ENCODE measurements at regions not wholly inside any gene's neighbourhood (a gene's known extent, or its start where the extent isn't known, plus 50 kb on each side); places are given as distances from the start of the nearest gene placed in this dataset.
"Not testable (repeated sequence)": the region's sequence is repeated elsewhere in the genome, so short reads cannot be mapped to it uniquely, and the experiment has no call there.

- H3K9me3 ChIP-seq (ENCODE audit: control insufficient read depth in 2 of 2, low read length in 2 of 2): no peaks in the 10 kb centered on the region
- H3K27me3 ChIP-seq (ENCODE audit: control insufficient read depth in 1 of 2, insufficient read depth in 2 of 2, low read length in 2 of 2): no peaks in the 10 kb centered on the region
- H3K36me3 ChIP-seq (ENCODE audit: control insufficient read depth in 2 of 2, insufficient read depth in 2 of 2, low read length in 2 of 2): no peaks in the 10 kb centered on the region
- no peak overlapping the region for H3K4me3 ChIP-seq (ENCODE audit: low read length in 2 of 2)
- no peaks in the 10 kb centered on the region for H3K4me1 ChIP-seq (ENCODE audit: control insufficient read depth, insufficient read depth, low read length)
- no peak overlapping the region for H3K9ac ChIP-seq (ENCODE audit: low read length in 2 of 2)
- H3K27ac ChIP-seq (ENCODE audit: low read length): no peak overlapping the region
These were observed 90.7 kb downstream of the GPR88 start for GRCh38 chr1:100628631-100629081.

- Histone ChIP-seq H3K9me3 (ENCODE audit: control insufficient read depth in 2 of 2, low read length in 2 of 2) (no peaks in the 10 kb centered on the region), H3K4me1 (ENCODE audit: control insufficient read depth, insufficient read depth, low read length) (no peaks in the 10 kb centered on the region), H3K9ac (ENCODE audit: low read length in 2 of 2) (no peak overlapping the region), H3K36me3 (ENCODE audit: control insufficient read depth in 2 of 2, insufficient read depth in 2 of 2, low read length in 2 of 2) (no peaks in the 10 kb centered on the region), H3K4me3 (ENCODE audit: low read length in 2 of 2) (no peak overlapping the region), H3K27ac (ENCODE audit: low read length) (no peak overlapping the region), H3K27me3 (ENCODE audit: control insufficient read depth in 1 of 2, insufficient read depth in 2 of 2, low read length in 2 of 2) (no peaks in the 10 kb centered on the region)
These were observed 90.2 kb upstream of the VCAM1 start for GRCh38 chr1:100629391-100629790.

GRCh38 chr1:100631015-100631551 lies 88.5 kb upstream of the VCAM1 start:
- no peak overlapping the region for H3K4me3 ChIP-seq (ENCODE audit: low read length in 2 of 2)
- H3K27me3 ChIP-seq (ENCODE audit: control insufficient read depth in 1 of 2, insufficient read depth in 2 of 2, low read length in 2 of 2): no peaks in the 10 kb centered on the region
- no peaks in the 10 kb centered on the region for H3K36me3 ChIP-seq (ENCODE audit: control insufficient read depth in 2 of 2, insufficient read depth in 2 of 2, low read length in 2 of 2)
- no peaks in the 10 kb centered on the region for H3K9me3 ChIP-seq (ENCODE audit: control insufficient read depth in 2 of 2, low read length in 2 of 2)
- no peak overlapping the region for H3K9ac ChIP-seq (ENCODE audit: low read length in 2 of 2)
- no peak overlapping the region for H3K27ac ChIP-seq (ENCODE audit: low read length)
- H3K4me1 ChIP-seq (ENCODE audit: control insufficient read depth, insufficient read depth, low read length): no peaks in the 10 kb centered on the region

- Histone ChIP-seq H3K27me3 (ENCODE audit: control insufficient read depth in 1 of 2, insufficient read depth in 2 of 2, low read length in 2 of 2) (no peaks in the 10 kb centered on the region), H3K4me3 (ENCODE audit: low read length in 2 of 2) (no peak overlapping the region), H3K9me3 (ENCODE audit: control insufficient read depth in 2 of 2, low read length in 2 of 2) (no peaks in the 10 kb centered on the region), H3K4me1 (ENCODE audit: control insufficient read depth, insufficient read depth, low read length) (no peaks in the 10 kb centered on the region), H3K27ac (ENCODE audit: low read length) (no peak overlapping the region), H3K36me3 (ENCODE audit: control insufficient read depth in 2 of 2, insufficient read depth in 2 of 2, low read length in 2 of 2) (no peaks in the 10 kb centered on the region), H3K9ac (ENCODE audit: low read length in 2 of 2) (no peak overlapping the region)
These were observed 76.7 kb upstream of the VCAM1 start for GRCh38 chr1:100642826-100643225.

- Histone ChIP-seq H3K36me3 (ENCODE audit: control insufficient read depth in 2 of 2, insufficient read depth in 2 of 2, low read length in 2 of 2) (no peaks in the 10 kb centered on the region), H3K9me3 (ENCODE audit: control insufficient read depth in 2 of 2, low read length in 2 of 2) (no peaks in the 10 kb centered on the region), H3K27me3 (ENCODE audit: control insufficient read depth in 1 of 2, insufficient read depth in 2 of 2, low read length in 2 of 2) (no peaks in the 10 kb centered on the region), H3K4me1 (ENCODE audit: control insufficient read depth, insufficient read depth, low read length) (no peaks in the 10 kb centered on the region), H3K9ac (ENCODE audit: low read length in 2 of 2) (no peak overlapping the region), H3K4me3 (ENCODE audit: low read length in 2 of 2) (no peak overlapping the region), H3K27ac (ENCODE audit: low read length) (no peak overlapping the region)
These were observed 75.9 kb upstream of the VCAM1 start for GRCh38 chr1:100643471-100644196.

- no peaks in the 10 kb centered on the region for H3K9me3 ChIP-seq (ENCODE audit: control insufficient read depth in 2 of 2, low read length in 2 of 2)
- no peaks in the 10 kb centered on the region for H3K27me3 ChIP-seq (ENCODE audit: control insufficient read depth in 1 of 2, insufficient read depth in 2 of 2, low read length in 2 of 2)
- no peak overlapping the region for H3K9ac ChIP-seq (ENCODE audit: low read length in 2 of 2)
- no peak overlapping the region for H3K27ac ChIP-seq (ENCODE audit: low read length)
- H3K4me3 ChIP-seq (ENCODE audit: low read length in 2 of 2): no peak overlapping the region
- H3K4me1 ChIP-seq (ENCODE audit: control insufficient read depth, insufficient read depth, low read length): no peaks in the 10 kb centered on the region
- no peaks in the 10 kb centered on the region for H3K36me3 ChIP-seq (ENCODE audit: control insufficient read depth in 2 of 2, insufficient read depth in 2 of 2, low read length in 2 of 2)
These were observed 73.5 kb upstream of the VCAM1 start for GRCh38 chr1:100646001-100646400.

- H3K36me3 ChIP-seq (ENCODE audit: control insufficient read depth in 2 of 2, insufficient read depth in 2 of 2, low read length in 2 of 2): no peaks in the 10 kb centered on the region
- no peak overlapping the region for H3K4me3 ChIP-seq (ENCODE audit: low read length in 2 of 2)
- no peak overlapping the region for H3K9ac ChIP-seq (ENCODE audit: low read length in 2 of 2)
- no peaks in the 10 kb centered on the region for H3K4me1 ChIP-seq (ENCODE audit: control insufficient read depth, insufficient read depth, low read length)
- peaks cover 0 to 3% of the 10 kb centered on the region in 2 donors for H3K9me3 ChIP-seq (ENCODE audit: control insufficient read depth in 2 of 2, low read length in 2 of 2)
- H3K27me3 ChIP-seq (ENCODE audit: control insufficient read depth in 1 of 2, insufficient read depth in 2 of 2, low read length in 2 of 2): no peaks in the 10 kb centered on the region
- no peak overlapping the region for H3K27ac ChIP-seq (ENCODE audit: low read length)
These were observed 70.4 kb upstream of the VCAM1 start for GRCh38 chr1:100649146-100649545.

- Histone ChIP-seq H3K27ac (ENCODE audit: low read length) (peak overlapping the region; percentile 24), H3K4me1 (ENCODE audit: control insufficient read depth, insufficient read depth, low read length) (peaks cover 6% of the 10 kb centered on the region), H3K9me3 (ENCODE audit: control insufficient read depth in 2 of 2, low read length in 2 of 2) (peaks cover 0 to 3% of the 10 kb centered on the region in 2 donors), H3K4me3 (ENCODE audit: low read length in 2 of 2) (peak overlapping the region; percentile 20 to 29), H3K27me3 (ENCODE audit: control insufficient read depth in 1 of 2, insufficient read depth in 2 of 2, low read length in 2 of 2) (no peaks in the 10 kb centered on the region), H3K36me3 (ENCODE audit: control insufficient read depth in 2 of 2, insufficient read depth in 2 of 2, low read length in 2 of 2) (no peaks in the 10 kb centered on the region), H3K9ac (ENCODE audit: low read length in 2 of 2) (no peak overlapping the region)
These were observed 61.4 kb upstream of the VCAM1 start for GRCh38 chr1:100657876-100658715.

GRCh38 chr1:100658716-100659026 lies 60.9 kb upstream of the VCAM1 start:
- Histone ChIP-seq H3K4me3 (ENCODE audit: low read length in 2 of 2) (no peak overlapping the region), H3K27me3 (ENCODE audit: control insufficient read depth in 1 of 2, insufficient read depth in 2 of 2, low read length in 2 of 2) (no peaks in the 10 kb centered on the region), H3K9ac (ENCODE audit: low read length in 2 of 2) (no peak overlapping the region), H3K4me1 (ENCODE audit: control insufficient read depth, insufficient read depth, low read length) (peaks cover 6% of the 10 kb centered on the region), H3K9me3 (ENCODE audit: control insufficient read depth in 2 of 2, low read length in 2 of 2) (peaks cover 0 to under 1% of the 10 kb centered on the region in 2 donors), H3K36me3 (ENCODE audit: control insufficient read depth in 2 of 2, insufficient read depth in 2 of 2, low read length in 2 of 2) (no peaks in the 10 kb centered on the region), H3K27ac (ENCODE audit: low read length) (no peak overlapping the region)

GRCh38 chr1:100661176-100661575 lies 58.4 kb upstream of the VCAM1 start:
- Histone ChIP-seq H3K9me3 (ENCODE audit: control insufficient read depth in 2 of 2, low read length in 2 of 2) (no peaks in the 10 kb centered on the region), H3K4me3 (ENCODE audit: low read length in 2 of 2) (no peak overlapping the region), H3K9ac (ENCODE audit: low read length in 2 of 2) (no peak overlapping the region), H3K27me3 (ENCODE audit: control insufficient read depth in 1 of 2, insufficient read depth in 2 of 2, low read length in 2 of 2) (no peaks in the 10 kb centered on the region), H3K4me1 (ENCODE audit: control insufficient read depth, insufficient read depth, low read length) (peaks cover 6% of the 10 kb centered on the region), H3K36me3 (ENCODE audit: control insufficient read depth in 2 of 2, insufficient read depth in 2 of 2, low read length in 2 of 2) (no peaks in the 10 kb centered on the region), H3K27ac (ENCODE audit: low read length) (no peak overlapping the region)

GRCh38 chr1:100668494-100668893 lies 51.0 kb upstream of the VCAM1 start:
- not testable (repeated sequence) for H3K9me3 ChIP-seq (ENCODE audit: control insufficient read depth in 2 of 2, low read length in 2 of 2); H3K27ac ChIP-seq (ENCODE audit: low read length); H3K9ac ChIP-seq (ENCODE audit: low read length in 2 of 2); H3K36me3 ChIP-seq (ENCODE audit: control insufficient read depth in 2 of 2, insufficient read depth in 2 of 2, low read length in 2 of 2); H3K27me3 ChIP-seq (ENCODE audit: control insufficient read depth in 1 of 2, insufficient read depth in 2 of 2, low read length in 2 of 2); H3K4me3 ChIP-seq (ENCODE audit: low read length in 2 of 2); H3K4me1 ChIP-seq (ENCODE audit: control insufficient read depth, insufficient read depth, low read length)
